H9 (cell line): ENCODE measurements at regions not wholly inside any gene's neighbourhood (a gene's known extent, or its start where the extent isn't known, plus 50 kb on each side); places are given as distances from the start of the nearest gene placed in this dataset.

ENCODE experiments used
- DNase-seq: peaks from one replicate; pipeline ENCODE4 v3.0.0-alpha.2; 2017
- H2AFZ ChIP-seq: one replicate; pipeline ENCODE4 v1.6.1; 2013; ENCODE audit warnings: mild to moderate bottlenecking, low read length, control low read depth, moderate library complexity
- H2AK5ac ChIP-seq: 2 replicates; pipeline ENCODE4 v1.6.1; 2013; ENCODE audit warnings: low read length, control low read depth, mixed read lengths; ENCODE audit not compliant: insufficient read length
- H2BK120ac ChIP-seq: one replicate; pipeline ENCODE4 v1.6.1; 2013; ENCODE audit warnings: low read depth, mild to moderate bottlenecking, low read length, control low read depth, inconsistent platforms; ENCODE audit not compliant: poor library complexity, severe bottlenecking
- H2BK12ac ChIP-seq: 2 replicates; pipeline ENCODE4 v1.6.1; 2013; ENCODE audit warnings: low read length, control low read depth, mixed read lengths, low read depth; ENCODE audit not compliant: insufficient read length
- H2BK15ac ChIP-seq: 2 replicates; pipeline ENCODE4 v1.6.1; 2013; ENCODE audit warnings: low read depth, low read length, control low read depth
- H2BK20ac ChIP-seq: one replicate; pipeline ENCODE4 v1.6.1; 2013; ENCODE audit warnings: low read depth, mild to moderate bottlenecking, low read length, control low read depth, inconsistent platforms; ENCODE audit not compliant: poor library complexity, severe bottlenecking
- H2BK5ac ChIP-seq: 2 replicates; pipeline ENCODE4 v1.6.1; 2013; ENCODE audit warnings: low read length, control low read depth, mixed read lengths; ENCODE audit not compliant: insufficient read length
- H3K14ac ChIP-seq: 2 replicates; pipeline ENCODE4 v1.6.1; 2013; ENCODE audit warnings: low read length, control low read depth; ENCODE audit not compliant: insufficient read depth
- H3K18ac ChIP-seq: 2 replicates; pipeline ENCODE4 v1.6.1; 2013; ENCODE audit warnings: low read depth, mild to moderate bottlenecking, mixed read lengths, low read length, control low read depth; ENCODE audit not compliant: insufficient read length
- H3K23ac ChIP-seq: 2 replicates; pipeline ENCODE4 v1.6.1; 2013; ENCODE audit warnings: low read length, control low read depth, mixed read lengths, low read depth; ENCODE audit not compliant: insufficient read length
- H3K23me2 ChIP-seq: 2 replicates; pipeline ENCODE4 v1.6.1; 2013; ENCODE audit warnings: low read depth, mild to moderate bottlenecking, mixed read lengths, low read length, control low read depth; ENCODE audit not compliant: insufficient read length, poor library complexity, severe bottlenecking
- H3K27ac ChIP-seq: 2 replicates; pipeline ENCODE4 v1.5.1; 2013; ENCODE audit warnings: low read length, control low read depth, mixed read lengths, low read depth; ENCODE audit not compliant: insufficient read length
- H3K27me3 ChIP-seq: 2 replicates; pipeline ENCODE4 v1.6.1; 2013; ENCODE audit warnings: low read length, control low read depth, inconsistent platforms; ENCODE audit not compliant: insufficient read depth
- H3K4ac ChIP-seq: 2 replicates; pipeline ENCODE4 v1.6.1; 2013; ENCODE audit warnings: low read depth, mild to moderate bottlenecking, control low read depth, inconsistent platforms, low read length, moderate library complexity
- H3K4me1 ChIP-seq: 2 replicates; pipeline ENCODE4 v1.6.1; 2013; ENCODE audit warnings: low read length, control low read depth, inconsistent platforms; ENCODE audit not compliant: insufficient read depth
- H3K4me2 ChIP-seq: 2 replicates; pipeline ENCODE4 v1.6.1; 2013; ENCODE audit warnings: low read length, control low read depth, mixed read lengths; ENCODE audit not compliant: insufficient read length, insufficient read depth
- H3K56ac ChIP-seq: 2 replicates; pipeline ENCODE4 v1.6.1; 2013; ENCODE audit warnings: low read depth, mild to moderate bottlenecking, mixed read lengths, low read length, control low read depth; ENCODE audit not compliant: insufficient read length
- H3K79me1 ChIP-seq: 2 replicates; pipeline ENCODE4 v1.6.1; 2013; ENCODE audit warnings: low read depth, mild to moderate bottlenecking, moderate library complexity, low read length, control low read depth, inconsistent platforms; ENCODE audit not compliant: insufficient read depth, poor library complexity, severe bottlenecking
- H3K79me2 ChIP-seq: 2 replicates; pipeline ENCODE4 v1.6.1; 2013; ENCODE audit warnings: low read length, control low read depth, inconsistent platforms; ENCODE audit not compliant: insufficient read depth
- H3K9ac ChIP-seq: 2 replicates; pipeline ENCODE4 v1.6.1; 2013; ENCODE audit warnings: low read length, control low read depth, mixed read lengths; ENCODE audit not compliant: insufficient read length; ENCODE audit errors: extremely low read depth
- H3K9me3 ChIP-seq: one replicate; pipeline ENCODE4 v1.6.1; 2013; ENCODE audit warnings: low read depth, low read length, inconsistent platforms; ENCODE audit not compliant: control insufficient read depth
- H3T11ph ChIP-seq: one replicate; pipeline ENCODE4 v1.6.1; 2013; ENCODE audit warnings: mild to moderate bottlenecking, low read length, control low read depth, inconsistent platforms
- H4K20me1 ChIP-seq: one replicate; pipeline ENCODE4 v1.6.1; 2013; ENCODE audit not compliant: control insufficient read depth, insufficient read length, insufficient read depth
- H4K5ac ChIP-seq: 2 replicates; pipeline ENCODE4 v1.6.1; 2013; ENCODE audit warnings: low read depth, mild to moderate bottlenecking, mixed read lengths, low read length, control low read depth; ENCODE audit not compliant: insufficient read length
- H4K8ac ChIP-seq: replicated peaks from 2 replicates; pipeline ENCODE4 v1.6.1; 2013; ENCODE audit warnings: low read length, control low read depth, mixed read lengths, low read depth; ENCODE audit not compliant: insufficient read length
- H4K91ac ChIP-seq: 2 replicates; pipeline ENCODE4 v1.6.1; 2013; ENCODE audit warnings: low read depth, mild to moderate bottlenecking, moderate library complexity, mixed read lengths, low read length, control low read depth; ENCODE audit not compliant: insufficient read length
- H3K27ac Mint-ChIP-seq, 3 experiments: 2 replicates in 2 of 3; 3 replicates in 1 of 3; pipeline ENCODE4 v1.8.0; 2020 to 2021; ENCODE audit warnings: mixed read lengths in 3 of 3, mild to moderate bottlenecking in 1 of 3, moderate library complexity in 1 of 3
- H3K27me3 Mint-ChIP-seq: 2 replicates; pipeline ENCODE4 v1.8.0; 2021; ENCODE audit warnings: low read depth, mild to moderate bottlenecking, moderate library complexity, mixed read lengths
- H3K36me3 Mint-ChIP-seq, 3 experiments: 2 replicates in 2 of 3; 3 replicates in 1 of 3; pipeline ENCODE4 v1.8.0; 2020 to 2021; ENCODE audit warnings: low read depth in 3 of 3, mixed read lengths in 3 of 3; ENCODE audit not compliant: insufficient read depth in 1 of 3
- H3K4me1 Mint-ChIP-seq, 2 experiments: 2 replicates each; pipeline ENCODE4 v1.8.0; 2020; ENCODE audit warnings: mixed read lengths in 2 of 2
- H3K4me3 Mint-ChIP-seq, 2 experiments: 2 replicates in 1 of 2; 3 replicates in 1 of 2; pipeline ENCODE4 v1.8.0; 2020 to 2021; ENCODE audit warnings: mild to moderate bottlenecking in 2 of 2, mixed read lengths in 2 of 2, moderate library complexity in 1 of 2
- H3K9me3 Mint-ChIP-seq, 2 experiments: 2 replicates in 1 of 2; 3 replicates in 1 of 2; pipeline ENCODE4 v1.8.0; 2020; ENCODE audit warnings: mild to moderate bottlenecking in 2 of 2, mixed read lengths in 2 of 2, moderate library complexity in 1 of 2
- CTCF ChIP-seq: fragments of 200-600 bp; sonication (generic); conservative IDR thresholded peaks from 3 replicates; pipeline ENCODE4 v1.8.0; 2021; ENCODE audit warnings: antibody characterized with exemption, mild to moderate bottlenecking
- WGBS: extraction: QIAGEN DNeasy Blood & Tissue Kit; methylation state at CpG from one replicate; pipeline ENCODE4 v1.1.7; 2013; ENCODE audit warnings: missing lambda C conversion rate, low lambda C conversion rate, mixed read lengths; ENCODE audit not compliant: insufficient read length; ENCODE audit errors: extremely low coverage; 5-methylcytosine and 5-hydroxymethylcytosine counted together

DNA sequence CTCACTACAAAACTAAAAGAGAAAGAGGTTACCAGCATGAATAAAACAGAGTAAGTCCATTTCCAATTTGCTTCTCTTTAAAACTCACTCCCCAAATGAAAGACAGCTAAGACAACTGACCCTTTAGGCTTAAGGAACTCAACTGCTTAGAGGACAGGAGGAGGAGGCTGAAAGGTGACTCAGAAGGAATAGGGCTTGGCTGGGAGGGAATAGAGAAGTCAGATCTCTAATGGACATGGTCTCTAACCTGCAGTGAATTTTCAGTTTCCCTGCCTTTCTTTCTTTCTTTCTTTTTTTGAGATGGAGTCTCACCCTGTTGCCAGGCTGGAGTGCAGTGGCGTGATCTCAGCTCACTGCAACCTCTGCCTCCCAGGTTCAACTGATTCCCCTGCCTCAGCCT, 261.8 kb upstream of the CLINT1 start:
- Mint-ChIP-seq H3K4me1 (peaks cover 23 to 25% of the 10 kb centered on the region in 2 experiments), H3K4me3 (no peak overlapping the region), H3K27me3 (peaks cover 33% of the 10 kb centered on the region), H3K9me3 (no peaks in the 10 kb centered on the region; a peak in 2 of 5 replicates), H3K36me3 (no peaks in the 10 kb centered on the region), H3K27ac (no peak overlapping the region)
- Histone ChIP-seq H3K23ac (no peak overlapping the region), H3K56ac (no peak overlapping the region), H4K8ac (no peak overlapping the region), H3K4ac (no peak overlapping the region), H2BK120ac (no peak overlapping the region), H3K4me2 (no peak overlapping the region), H3K9me3 (no peaks in the 10 kb centered on the region), H3K9ac (no peak overlapping the region), H3K79me2 (no peaks in the 10 kb centered on the region), H3K4me1 (peaks cover 3% of the 10 kb centered on the region; the same call in 1 of the 2 replicates), H2BK15ac (no peak overlapping the region), H3K14ac (no peak overlapping the region), H3T11ph (no peak overlapping the region), H2BK20ac (no peak overlapping the region), H4K20me1 (no peaks in the 10 kb centered on the region), H3K27ac (no peak overlapping the region), H2BK12ac (no peak overlapping the region), H4K5ac (no peak overlapping the region), H2BK5ac (no peak overlapping the region), H3K18ac (no peak overlapping the region), H2AFZ (no peak overlapping the region), H3K79me1 (no peaks in the 10 kb centered on the region), H3K27me3 (no peaks in the 10 kb centered on the region; the same call in 1 of the 2 replicates), H4K91ac (no peak overlapping the region), H3K23me2 (no peaks in the 10 kb centered on the region), H2AK5ac (no peak overlapping the region)
- TF ChIP-seq CTCF = no peak
- no CpG with 5 or more reads among the region's 1 CpG for WGBS
- no peak for DNase-seq
